ENCODE measurements at regions not wholly inside any gene's neighbourhood (a gene's known extent, or its start where the extent isn't known, plus 50 kb on each side); places are given as distances from the start of the nearest gene placed in this dataset.

- BruUV-seq (replicated peaks): no TSS peak
- intact Hi-C loops (cut with micrococcal nuclease; ENCODE audit: unreplicated experiment) (no loop called here), in situ Hi-C loops (cut with HindIII; ENCODE audit: low pct_unique_long_range_greater_than_20kb, low sequenced_read_pairs) (no loop called here)
- ATAC-seq: peak; percentile 69; the same call in 1 of the 2 replicates
- ChIA-PET CTCF (no interaction called here), POLR2A (no interaction called here)
- Histone ChIP-seq H3K4me3 (ENCODE audit: low read depth in 2 of 2, low read length in 2 of 2) (no peak overlapping the region), H3K27ac (ENCODE audit: low read length) (no peak overlapping the region), H3K4me1 (ENCODE audit: control insufficient read depth, insufficient read depth, low read length) (no peaks in the 10 kb centered on the region), H3K27me3 (ENCODE audit: control insufficient read depth, insufficient read depth, low read length) (no peaks in the 10 kb centered on the region), H3K9me3 (ENCODE audit: control insufficient read depth, insufficient read depth, low read depth, low read length) (no peaks in the 10 kb centered on the region), H3K36me3 (ENCODE audit: control insufficient read depth, insufficient read depth, low read length) (no peaks in the 10 kb centered on the region)
- DNase-seq (ENCODE audit: low read depth, low spot score): peak; percentile 39
- TF ChIP-seq TCF7L2 (IDR thresholded peaks at IDR 0.05; ENCODE audit: low read depth, low read length): no peak
- TF ChIP-seq, protein P1, sequence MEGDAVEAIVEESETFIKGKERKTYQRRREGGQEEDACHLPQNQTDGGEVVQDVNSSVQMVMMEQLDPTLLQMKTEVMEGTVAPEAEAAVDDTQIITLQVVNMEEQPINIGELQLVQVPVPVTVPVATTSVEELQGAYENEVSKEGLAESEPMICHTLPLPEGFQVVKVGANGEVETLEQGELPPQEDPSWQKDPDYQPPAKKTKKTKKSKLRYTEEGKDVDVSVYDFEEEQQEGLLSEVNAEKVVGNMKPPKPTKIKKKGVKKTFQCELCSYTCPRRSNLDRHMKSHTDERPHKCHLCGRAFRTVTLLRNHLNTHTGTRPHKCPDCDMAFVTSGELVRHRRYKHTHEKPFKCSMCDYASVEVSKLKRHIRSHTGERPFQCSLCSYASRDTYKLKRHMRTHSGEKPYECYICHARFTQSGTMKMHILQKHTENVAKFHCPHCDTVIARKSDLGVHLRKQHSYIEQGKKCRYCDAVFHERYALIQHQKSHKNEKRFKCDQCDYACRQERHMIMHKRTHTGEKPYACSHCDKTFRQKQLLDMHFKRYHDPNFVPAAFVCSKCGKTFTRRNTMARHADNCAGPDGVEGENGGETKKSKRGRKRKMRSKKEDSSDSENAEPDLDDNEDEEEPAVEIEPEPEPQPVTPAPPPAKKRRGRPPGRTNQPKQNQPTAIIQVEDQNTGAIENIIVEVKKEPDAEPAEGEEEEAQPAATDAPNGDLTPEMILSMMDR (IDR thresholded peaks at IDR 0.05): no peak
- TF ChIP-seq SIN3A (IDR thresholded peaks at IDR 0.05; ENCODE audit: borderline replicate concordance, insufficient read depth, low read depth, low read length): no peak
- TF ChIP-seq REST (IDR thresholded peaks at IDR 0.05; ENCODE audit: insufficient read depth in 1 of 2, low read depth in 2 of 2, low read length in 1 of 2): no peak
- no peak for TF ChIP-seq POLR2AphosphoS5 (IDR thresholded peaks at IDR 0.05; ENCODE audit: low read depth, low read length)
Measured at GRCh38 chr11:28701760-28702449, 593.7 kb downstream of the METTL15 start.

DNA sequence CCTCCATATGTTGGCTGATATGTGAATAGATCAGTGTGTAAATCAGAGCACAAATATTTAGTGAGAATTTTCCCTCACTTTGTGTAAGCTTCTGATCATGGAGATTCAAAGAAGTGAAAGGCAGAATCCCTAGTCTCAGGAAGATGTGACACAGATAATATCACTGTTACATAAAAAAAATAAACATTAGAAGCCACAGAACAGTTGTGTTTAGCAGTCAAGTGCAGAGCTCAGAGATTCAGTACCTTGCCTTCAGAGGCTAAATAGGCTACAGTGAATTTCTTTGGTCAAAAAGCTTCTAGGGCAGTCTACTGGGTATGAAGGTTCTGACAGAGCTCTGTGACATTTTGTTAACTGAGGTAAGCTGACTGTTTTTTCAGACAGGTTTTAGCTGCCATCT lies 591.5 kb downstream of the METTL15 start:
- in situ Hi-C loops (cut with HindIII; ENCODE audit: low pct_unique_long_range_greater_than_20kb, low sequenced_read_pairs): no loop called here

More for the DNA sequence above, 591.5 kb downstream of the METTL15 start:
- Histone ChIP-seq H3K4me3 (ENCODE audit: low read depth in 2 of 2, low read length in 2 of 2) (no peak overlapping the region), H3K27me3 (ENCODE audit: control insufficient read depth, insufficient read depth, low read length) (no peaks in the 10 kb centered on the region), H3K9me3 (ENCODE audit: control insufficient read depth, insufficient read depth, low read depth, low read length) (no peaks in the 10 kb centered on the region), H3K36me3 (ENCODE audit: control insufficient read depth, insufficient read depth, low read length) (no peaks in the 10 kb centered on the region), H3K27ac (ENCODE audit: low read length) (no peak overlapping the region), H3K4me1 (ENCODE audit: control insufficient read depth, insufficient read depth, low read length) (no peaks in the 10 kb centered on the region)
- intact Hi-C loops (cut with micrococcal nuclease; ENCODE audit: unreplicated experiment): loop anchor here (5.0 kb wide), 1 partner anchor 1002 kb away; no protein-coding TSS in a partner anchor
- TF ChIP-seq REST (IDR thresholded peaks at IDR 0.05; ENCODE audit: insufficient read depth in 1 of 2, low read depth in 2 of 2, low read length in 1 of 2) (no peak), TCF7L2 (IDR thresholded peaks at IDR 0.05; ENCODE audit: low read depth, low read length) (no peak), POLR2AphosphoS5 (IDR thresholded peaks at IDR 0.05; ENCODE audit: low read depth, low read length) (no peak), SIN3A (IDR thresholded peaks at IDR 0.05; ENCODE audit: borderline replicate concordance, insufficient read depth, low read depth, low read length) (no peak)
- TF ChIP-seq, protein P1 (IDR thresholded peaks at IDR 0.05): no peak
- no TSS peak for BruUV-seq (replicated peaks)
- ChIA-PET POLR2A (no interaction called here), CTCF (interaction anchor here (0.7 kb wide), 1 partner anchor 1001 kb away, joined by 3 read pairs; no protein-coding TSS in a partner anchor)
- DNase-seq (ENCODE audit: low read depth, low spot score): no peak
- ATAC-seq: no peak
